Activated CD4-positive, alpha-beta memory T cell treated with anti-CD3 and anti-CD28 coated beads, Interleukin-2, amount 10 ng/mL, durations not matched to agents 7 days and 5 days (primary cell): ENCODE measurements at regions not wholly inside any gene's neighbourhood (a gene's known extent, or its start where the extent isn't known, plus 50 kb on each side); places are given as distances from the start of the nearest gene placed in this dataset.

Experiments
- CTCF ChIA-PET: fragments of 350-600 bp; sonication (Branson Sonifier 250); formaldehyde crosslinking; loops from one replicate; lab custom pipeline; 2021; ENCODE audit warnings: antibody characterized with exemption, inconsistent platforms; lab: Charles Lee
- POLR2A ChIA-PET: fragments of 350-600 bp; sonication (Branson Sonifier 250); formaldehyde crosslinking; loops from one replicate; lab custom pipeline; 2021; ENCODE audit warnings: antibody characterized with exemption; lab: Charles Lee
- DNase-seq: peaks from one replicate; pipeline ENCODE4 v3.0.0-alpha.2; 2020
- H3K27ac Mint-ChIP-seq: one replicate; pipeline ENCODE4 v1.8.0; 2021; ENCODE audit warnings: mild to moderate bottlenecking, mixed read lengths
- H3K27me3 Mint-ChIP-seq: one replicate; pipeline ENCODE4 v1.8.0; 2021; ENCODE audit warnings: mixed read lengths
- H3K36me3 Mint-ChIP-seq: one replicate; pipeline ENCODE4 v1.8.0; 2021; ENCODE audit warnings: low read depth, mixed read lengths
- H3K4me1 Mint-ChIP-seq: one replicate; pipeline ENCODE4 v1.8.0; 2021; ENCODE audit warnings: mixed read lengths
- H3K4me3 Mint-ChIP-seq: one replicate; pipeline ENCODE4 v1.8.0; 2021; ENCODE audit warnings: mild to moderate bottlenecking, mixed read lengths
- H3K9me3 Mint-ChIP-seq: one replicate; pipeline ENCODE4 v1.8.0; 2021; ENCODE audit warnings: mixed read lengths

GRCh38 chr4:177957596-177958360 is 515.5 kb upstream of the AGA start:
- ChIA-PET POLR2A (no interaction called here), CTCF (no interaction called here)
- H3K27me3 Mint-ChIP-seq = no peaks in the 10 kb centered on the region
- H3K4me3 Mint-ChIP-seq = no peak overlapping the region
- no peak for DNase-seq
- peaks cover 6% of the 10 kb centered on the region for H3K9me3 Mint-ChIP-seq
- H3K27ac Mint-ChIP-seq = no peak overlapping the region
- no peaks in the 10 kb centered on the region for H3K4me1 Mint-ChIP-seq
- no peaks in the 10 kb centered on the region for H3K36me3 Mint-ChIP-seq

- Mint-ChIP-seq H3K36me3 (no peaks in the 10 kb centered on the region), H3K4me3 (no peak overlapping the region), H3K4me1 (no peaks in the 10 kb centered on the region), H3K9me3 (no peaks in the 10 kb centered on the region), H3K27ac (no peak overlapping the region), H3K27me3 (no peaks in the 10 kb centered on the region)
- ChIA-PET POLR2A (no interaction called here), CTCF (no interaction called here)
- DNase-seq = no peak
Measured at GRCh38 chr4:177960566-177960965, 518.3 kb upstream of the AGA start.

GRCh38 chr4:177961761-177962380 is 519.6 kb upstream of the AGA start:
- H3K36me3 Mint-ChIP-seq = no peaks in the 10 kb centered on the region

GRCh38 chr4:177964061-177964460 is 521.8 kb upstream of the AGA start:
- H3K27ac Mint-ChIP-seq = no peak overlapping the region
- POLR2A ChIA-PET = no interaction called here
- CTCF ChIA-PET = no interaction called here

More at GRCh38 chr4:177961761-177962380, 519.6 kb upstream of the AGA start:
- Mint-ChIP-seq H3K4me1 (no peaks in the 10 kb centered on the region), H3K27me3 (no peaks in the 10 kb centered on the region), H3K27ac (no peak overlapping the region), H3K4me3 (no peak overlapping the region), H3K9me3 (no peaks in the 10 kb centered on the region)
- no peak for DNase-seq
- POLR2A ChIA-PET = no interaction called here
- CTCF ChIA-PET = no interaction called here

GRCh38 chr4:177964693-177965168 is 522.5 kb upstream of the AGA start:
- no peak for DNase-seq
- Mint-ChIP-seq H3K9me3 (no peaks in the 10 kb centered on the region), H3K27me3 (no peaks in the 10 kb centered on the region), H3K4me3 (no peak overlapping the region), H3K36me3 (no peaks in the 10 kb centered on the region), H3K4me1 (no peaks in the 10 kb centered on the region), H3K27ac (no peak overlapping the region)
- ChIA-PET POLR2A (no interaction called here), CTCF (no interaction called here)

More at GRCh38 chr4:177964061-177964460, 521.8 kb upstream of the AGA start:
- H3K4me3 Mint-ChIP-seq = no peak overlapping the region
- H3K27me3 Mint-ChIP-seq = no peaks in the 10 kb centered on the region
- no peaks in the 10 kb centered on the region for H3K4me1 Mint-ChIP-seq
- DNase-seq = no peak
- no peaks in the 10 kb centered on the region for H3K9me3 Mint-ChIP-seq
- H3K36me3 Mint-ChIP-seq = no peaks in the 10 kb centered on the region

- Mint-ChIP-seq H3K9me3 (no peaks in the 10 kb centered on the region), H3K4me1 (no peaks in the 10 kb centered on the region), H3K36me3 (no peaks in the 10 kb centered on the region), H3K4me3 (no peak overlapping the region), H3K27ac (no peak overlapping the region), H3K27me3 (no peaks in the 10 kb centered on the region)
- ChIA-PET CTCF (no interaction called here), POLR2A (no interaction called here)
- no peak for DNase-seq
Measured at GRCh38 chr4:177967328-177967727, 525.1 kb upstream of the AGA start.

- H3K27ac Mint-ChIP-seq = no peak overlapping the region
- H3K36me3 Mint-ChIP-seq = no peaks in the 10 kb centered on the region
- ChIA-PET CTCF (no interaction called here), POLR2A (no interaction called here)
- H3K4me3 Mint-ChIP-seq = no peak overlapping the region
- no peaks in the 10 kb centered on the region for H3K4me1 Mint-ChIP-seq
- H3K9me3 Mint-ChIP-seq = no peaks in the 10 kb centered on the region
- no peaks in the 10 kb centered on the region for H3K27me3 Mint-ChIP-seq
- DNase-seq = no peak
Measured at GRCh38 chr4:177968817-177969442, 526.7 kb upstream of the AGA start.

- no peaks in the 10 kb centered on the region for H3K36me3 Mint-ChIP-seq
- DNase-seq = no peak
- H3K4me1 Mint-ChIP-seq = no peaks in the 10 kb centered on the region
- no peaks in the 10 kb centered on the region for H3K9me3 Mint-ChIP-seq
- CTCF ChIA-PET = no interaction called here
- no peak overlapping the region for H3K4me3 Mint-ChIP-seq
- H3K27ac Mint-ChIP-seq = no peak overlapping the region
- POLR2A ChIA-PET = no interaction called here
- H3K27me3 Mint-ChIP-seq = no peaks in the 10 kb centered on the region
Measured at GRCh38 chr4:177974461-177974860, 532.2 kb upstream of the AGA start.

GRCh38 chr4:177975315-177975987 is 533.2 kb upstream of the AGA start:
- no peak overlapping the region for H3K27ac Mint-ChIP-seq
- ChIA-PET CTCF (no interaction called here), POLR2A (no interaction called here)
- no peaks in the 10 kb centered on the region for H3K36me3 Mint-ChIP-seq
- H3K27me3 Mint-ChIP-seq = no peaks in the 10 kb centered on the region
- no peak overlapping the region for H3K4me3 Mint-ChIP-seq
- H3K9me3 Mint-ChIP-seq = no peaks in the 10 kb centered on the region
- H3K4me1 Mint-ChIP-seq = no peaks in the 10 kb centered on the region
- no peak for DNase-seq

GRCh38 chr4:177986236-177986635 is 544.0 kb upstream of the AGA start:
- Mint-ChIP-seq H3K4me1 (no peaks in the 10 kb centered on the region), H3K36me3 (no peaks in the 10 kb centered on the region), H3K27me3 (no peaks in the 10 kb centered on the region), H3K27ac (no peak overlapping the region), H3K4me3 (no peak overlapping the region), H3K9me3 (no peaks in the 10 kb centered on the region)
- no peak for DNase-seq
- ChIA-PET CTCF (no interaction called here), POLR2A (no interaction called here)

- Mint-ChIP-seq H3K27ac (no peak overlapping the region), H3K9me3 (no peaks in the 10 kb centered on the region), H3K4me1 (no peaks in the 10 kb centered on the region), H3K27me3 (no peaks in the 10 kb centered on the region), H3K36me3 (no peaks in the 10 kb centered on the region), H3K4me3 (no peak overlapping the region)
- ChIA-PET CTCF (no interaction called here), POLR2A (no interaction called here)
- no peak for DNase-seq
Measured at GRCh38 chr4:177987896-177988295, 545.7 kb upstream of the AGA start.

- Mint-ChIP-seq H3K27ac (no peak overlapping the region), H3K4me3 (no peak overlapping the region), H3K9me3 (no peaks in the 10 kb centered on the region), H3K27me3 (no peaks in the 10 kb centered on the region), H3K4me1 (no peaks in the 10 kb centered on the region), H3K36me3 (no peaks in the 10 kb centered on the region)
- ChIA-PET CTCF (no interaction called here), POLR2A (interaction anchor here (0.6 kb wide), 1 partner anchor 159 kb away, joined by 3 read pairs; no protein-coding TSS in a partner anchor)
- DNase-seq = no peak
Measured at GRCh38 chr4:177989503-177990201, 547.4 kb upstream of the AGA start.
